Thyroid gland (tissue), 4 donors: ENCODE measurements at regions not wholly inside any gene's neighbourhood (a gene's known extent, or its start where the extent isn't known, plus 50 kb on each side); places are given as distances from the start of the nearest gene placed in this dataset.

Experiments
- POLR2A ChIP-seq, 2 donors: fragments of 450-650 bp; IDR thresholded peaks; one replicate each; pipeline ENCODE4 v1.6.1; 2017; ENCODE audit warnings: antibody characterized with exemption in 2 of 2, mild to moderate bottlenecking in 2 of 2, moderate library complexity in 1 of 2
- TF ChIP-seq, protein P1 (sequence below), 6 experiments: fragments of 200-600 bp in 3 of 6; fragments of 450-650 bp in 3 of 6; sonication (generic) in 3 of 6; IDR thresholded peaks; one replicate each; pipeline ENCODE4 v1.5.1; 2016 to 2019; ENCODE audit warnings: antibody characterized with exemption in 6 of 6, mild to moderate bottlenecking in 2 of 6, inconsistent platforms in 1 of 6, moderate library complexity in 1 of 6

- TF ChIP-seq POLR2A (IDR thresholded peaks at IDR 0.05): no peak
- TF ChIP-seq, protein P1, sequence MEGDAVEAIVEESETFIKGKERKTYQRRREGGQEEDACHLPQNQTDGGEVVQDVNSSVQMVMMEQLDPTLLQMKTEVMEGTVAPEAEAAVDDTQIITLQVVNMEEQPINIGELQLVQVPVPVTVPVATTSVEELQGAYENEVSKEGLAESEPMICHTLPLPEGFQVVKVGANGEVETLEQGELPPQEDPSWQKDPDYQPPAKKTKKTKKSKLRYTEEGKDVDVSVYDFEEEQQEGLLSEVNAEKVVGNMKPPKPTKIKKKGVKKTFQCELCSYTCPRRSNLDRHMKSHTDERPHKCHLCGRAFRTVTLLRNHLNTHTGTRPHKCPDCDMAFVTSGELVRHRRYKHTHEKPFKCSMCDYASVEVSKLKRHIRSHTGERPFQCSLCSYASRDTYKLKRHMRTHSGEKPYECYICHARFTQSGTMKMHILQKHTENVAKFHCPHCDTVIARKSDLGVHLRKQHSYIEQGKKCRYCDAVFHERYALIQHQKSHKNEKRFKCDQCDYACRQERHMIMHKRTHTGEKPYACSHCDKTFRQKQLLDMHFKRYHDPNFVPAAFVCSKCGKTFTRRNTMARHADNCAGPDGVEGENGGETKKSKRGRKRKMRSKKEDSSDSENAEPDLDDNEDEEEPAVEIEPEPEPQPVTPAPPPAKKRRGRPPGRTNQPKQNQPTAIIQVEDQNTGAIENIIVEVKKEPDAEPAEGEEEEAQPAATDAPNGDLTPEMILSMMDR (IDR thresholded peaks at IDR 0.05): no peak
Observed at GRCh38 chr7:124645704-124646103, 119.9 kb downstream of the GPR37 start.
